B cell (primary cell): ENCODE measurements at regions not wholly inside any gene's neighbourhood (a gene's known extent, or its start where the extent isn't known, plus 50 kb on each side); places are given as distances from the start of the nearest gene placed in this dataset.

ENCODE experiments used
- EZH2 ChIP-seq: IDR thresholded peaks from 2 replicates; pipeline ENCODE4 v1.6.1; 2012; ENCODE audit warnings: borderline replicate concordance, low read depth, mild to moderate bottlenecking, moderate library complexity, low read length; ENCODE audit not compliant: insufficient read depth, poor library complexity, severe bottlenecking
- TF ChIP-seq, protein P1 (sequence below): fragments of 200-600 bp; IDR thresholded peaks from one replicate; pipeline ENCODE4 v1.8.0; 2022; ENCODE audit warnings: antibody characterized with exemption, mild to moderate bottlenecking

DNA sequence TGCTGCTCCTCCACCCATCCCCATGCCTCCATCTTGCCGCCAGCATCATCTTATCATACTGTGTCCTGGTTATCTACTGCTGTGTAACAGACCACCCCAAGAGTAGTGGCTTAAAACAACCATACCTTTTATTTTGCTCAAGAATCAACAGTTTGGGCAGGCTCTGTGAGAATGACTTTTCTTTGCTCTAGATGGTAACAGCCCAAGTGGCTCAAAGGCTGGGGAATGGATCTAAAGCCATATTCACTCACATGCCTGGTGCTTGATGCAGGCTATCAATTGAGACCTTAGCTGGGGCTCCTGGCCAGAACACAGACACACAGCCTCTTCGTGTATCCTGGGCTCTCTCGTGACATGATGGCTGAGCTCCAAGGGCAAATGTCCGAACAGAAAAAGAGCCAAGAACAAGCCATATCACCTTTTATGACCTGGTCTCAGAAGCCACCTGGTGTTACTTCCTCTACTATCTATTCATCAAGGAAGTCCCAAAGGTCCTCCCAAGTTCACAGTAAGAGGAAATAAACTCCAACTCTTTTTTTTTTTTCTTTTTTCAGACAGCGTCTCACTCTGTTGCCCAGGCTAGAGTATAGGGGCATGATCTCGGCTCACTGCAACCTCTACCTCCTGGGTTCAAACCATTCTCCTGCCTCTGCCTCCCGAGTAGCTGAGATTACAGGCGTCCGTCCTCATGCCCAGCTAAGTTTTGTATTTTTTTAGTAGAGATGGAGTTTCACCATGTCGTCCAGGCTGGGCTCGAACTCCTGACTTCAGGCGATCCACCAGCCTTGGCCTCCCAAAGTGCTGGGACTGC, 159.3 kb upstream of the JARID2 start:
- no peak for TF ChIP-seq EZH2
- TF ChIP-seq, protein P1, sequence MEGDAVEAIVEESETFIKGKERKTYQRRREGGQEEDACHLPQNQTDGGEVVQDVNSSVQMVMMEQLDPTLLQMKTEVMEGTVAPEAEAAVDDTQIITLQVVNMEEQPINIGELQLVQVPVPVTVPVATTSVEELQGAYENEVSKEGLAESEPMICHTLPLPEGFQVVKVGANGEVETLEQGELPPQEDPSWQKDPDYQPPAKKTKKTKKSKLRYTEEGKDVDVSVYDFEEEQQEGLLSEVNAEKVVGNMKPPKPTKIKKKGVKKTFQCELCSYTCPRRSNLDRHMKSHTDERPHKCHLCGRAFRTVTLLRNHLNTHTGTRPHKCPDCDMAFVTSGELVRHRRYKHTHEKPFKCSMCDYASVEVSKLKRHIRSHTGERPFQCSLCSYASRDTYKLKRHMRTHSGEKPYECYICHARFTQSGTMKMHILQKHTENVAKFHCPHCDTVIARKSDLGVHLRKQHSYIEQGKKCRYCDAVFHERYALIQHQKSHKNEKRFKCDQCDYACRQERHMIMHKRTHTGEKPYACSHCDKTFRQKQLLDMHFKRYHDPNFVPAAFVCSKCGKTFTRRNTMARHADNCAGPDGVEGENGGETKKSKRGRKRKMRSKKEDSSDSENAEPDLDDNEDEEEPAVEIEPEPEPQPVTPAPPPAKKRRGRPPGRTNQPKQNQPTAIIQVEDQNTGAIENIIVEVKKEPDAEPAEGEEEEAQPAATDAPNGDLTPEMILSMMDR: no peak
